ENCODE measurements at regions not wholly inside any gene's neighbourhood (a gene's known extent, or its start where the extent isn't known, plus 50 kb on each side); places are given as distances from the start of the nearest gene placed in this dataset.

- TF ChIP-seq CTCF (IDR thresholded peaks at IDR 0.05): no peak
- TF ChIP-seq POLR2A (IDR thresholded peaks at IDR 0.05): no peak
- TF ChIP-seq EP300 (IDR thresholded peaks at IDR 0.05): no peak
These were observed 288.7 kb downstream of the NR2F2 start for GRCh38 chr15:96619174-96619573.

Data from tibial nerve (tissue), 4 donors.